A673 (cell line): ENCODE measurements at regions not wholly inside any gene's neighbourhood (a gene's known extent, or its start where the extent isn't known, plus 50 kb on each side); places are given as distances from the start of the nearest gene placed in this dataset.

Source experiments
- BruUV-seq: library from RNA; stranded (reverse); fragments of 400-500 nt; replicated peaks from 2 replicates; lab custom pipeline; 2021; lab: Mats Ljungman, UMichigan
- CTCF ChIA-PET: fragments of 300-600 bp; sonication (Branson Sonifier 250); formaldehyde crosslinking; loops from one replicate; lab custom pipeline; 2022; ENCODE audit warnings: antibody characterized with exemption; lab: Charles Lee
- POLR2A ChIA-PET: fragments of 300-600 bp; sonication (Branson Sonifier 250); formaldehyde crosslinking; loops from one replicate; lab custom pipeline; 2022; ENCODE audit warnings: antibody characterized with exemption; ENCODE audit not compliant: low non-redundant PET; lab: Charles Lee
- DNase-seq: peaks from one replicate; pipeline ENCODE4 v3.0.0-alpha.2; 2015; ENCODE audit warnings: low spot score
- H3K27ac ChIP-seq: fragments of 200-600 bp; sonication (generic); 2 replicates; pipeline ENCODE4 v1.5.1; 2016; ENCODE audit warnings: mixed run types, low read depth, mild to moderate bottlenecking, mixed read lengths, antibody characterized with exemption, low read length; ENCODE audit not compliant: poor library complexity, severe bottlenecking
- H3K27me3 ChIP-seq: fragments of 200-600 bp; sonication (generic); replicated peaks from 2 replicates; pipeline ENCODE4 v1.6.1; 2017; ENCODE audit warnings: mixed run types, low read depth, mild to moderate bottlenecking, mixed read lengths, antibody characterized with exemption, low read length; ENCODE audit not compliant: insufficient read depth, poor library complexity
- H3K36me3 ChIP-seq: fragments of 200-600 bp; sonication (generic); 2 replicates; pipeline ENCODE4 v1.6.1; 2016; ENCODE audit warnings: mixed run types, mild to moderate bottlenecking, mixed read lengths, antibody characterized with exemption, low read length; ENCODE audit not compliant: insufficient read depth, poor library complexity, severe bottlenecking
- H3K4me1 ChIP-seq: fragments of 200-600 bp; sonication (generic); 2 replicates; pipeline ENCODE4 v1.6.1; 2017; ENCODE audit warnings: mixed run types, mild to moderate bottlenecking, mixed read lengths, antibody characterized with exemption, low read length; ENCODE audit not compliant: insufficient read depth, poor library complexity, severe bottlenecking
- H3K4me3 ChIP-seq: fragments of 200-600 bp; sonication (generic); 2 replicates; pipeline ENCODE4 v1.5.1; 2016; ENCODE audit warnings: low read depth, mixed run types, mild to moderate bottlenecking, mixed read lengths, low read length; ENCODE audit not compliant: poor library complexity, severe bottlenecking
- H3K9me3 ChIP-seq: fragments of 200-600 bp; sonication (generic); 2 replicates; pipeline ENCODE4 v1.6.1; 2016; ENCODE audit warnings: mixed run types, low read depth, mild to moderate bottlenecking, mixed read lengths, antibody characterized with exemption, low read length; ENCODE audit not compliant: poor library complexity, severe bottlenecking
- EZH2 ChIP-seq: fragments of 200-600 bp; sonication (generic); IDR thresholded peaks from 2 replicates; pipeline ENCODE4 v1.6.1; 2017; ENCODE audit warnings: borderline replicate concordance, low read depth, mild to moderate bottlenecking, mixed read lengths, antibody characterized with exemption, low read length; ENCODE audit not compliant: poor library complexity, severe bottlenecking
- intact Hi-C: fragments of 100-400 bp; cut with micrococcal nuclease; formaldehyde crosslinking; loops from one replicate; pipeline ENCODE4 v1.10.0; 2022; ENCODE audit not compliant: unreplicated experiment
- TF ChIP-seq, protein P1 (sequence below): fragments of 300-800, 200-600 bp; sonication (generic); conservative IDR thresholded peaks from 2 replicates; pipeline ENCODE4 v1.5.1; 2017; ENCODE audit warnings: low read depth, mild to moderate bottlenecking, antibody characterized with exemption, low read length, moderate library complexity, mixed read lengths

DNA sequence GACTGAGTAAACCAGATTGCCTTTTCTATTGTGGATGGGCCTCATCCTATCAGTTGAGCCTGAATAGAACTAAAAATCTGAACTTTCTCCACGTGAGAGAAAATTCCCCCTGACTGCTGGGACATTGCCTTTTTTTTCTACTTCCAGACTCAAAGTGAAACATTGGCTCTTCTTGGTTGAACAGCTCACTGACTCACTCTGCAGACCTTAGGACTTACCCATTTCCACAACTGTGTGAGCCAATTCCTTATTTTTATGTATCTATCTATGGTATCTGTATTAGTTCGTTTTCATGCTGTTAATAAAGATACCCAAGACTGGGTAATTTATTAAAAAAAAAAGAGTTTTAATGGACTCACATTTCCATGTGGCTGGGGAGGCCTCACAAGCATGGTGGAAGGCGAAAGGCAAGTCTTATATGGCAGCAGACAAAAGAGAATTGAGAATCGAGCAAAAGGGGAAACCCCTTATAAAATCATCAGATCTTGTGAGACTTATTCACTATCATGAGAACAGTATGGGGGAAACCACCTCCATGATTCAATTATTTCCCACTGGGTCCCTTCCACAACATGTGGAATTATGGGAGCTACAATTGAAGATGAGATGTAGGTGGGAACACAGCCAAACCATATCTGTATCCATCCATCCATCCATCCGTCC lies 306.7 kb upstream of the SLC24A2 start:
- Histone ChIP-seq H3K9me3 (no peaks in the 10 kb centered on the region), H3K36me3 (no peaks in the 10 kb centered on the region), H3K27me3 (no peaks in the 10 kb centered on the region), H3K4me1 (no peaks in the 10 kb centered on the region), H3K27ac (no peak overlapping the region), H3K4me3 (no peak overlapping the region)
- TF ChIP-seq EZH2 = no peak
- TF ChIP-seq, protein P1, sequence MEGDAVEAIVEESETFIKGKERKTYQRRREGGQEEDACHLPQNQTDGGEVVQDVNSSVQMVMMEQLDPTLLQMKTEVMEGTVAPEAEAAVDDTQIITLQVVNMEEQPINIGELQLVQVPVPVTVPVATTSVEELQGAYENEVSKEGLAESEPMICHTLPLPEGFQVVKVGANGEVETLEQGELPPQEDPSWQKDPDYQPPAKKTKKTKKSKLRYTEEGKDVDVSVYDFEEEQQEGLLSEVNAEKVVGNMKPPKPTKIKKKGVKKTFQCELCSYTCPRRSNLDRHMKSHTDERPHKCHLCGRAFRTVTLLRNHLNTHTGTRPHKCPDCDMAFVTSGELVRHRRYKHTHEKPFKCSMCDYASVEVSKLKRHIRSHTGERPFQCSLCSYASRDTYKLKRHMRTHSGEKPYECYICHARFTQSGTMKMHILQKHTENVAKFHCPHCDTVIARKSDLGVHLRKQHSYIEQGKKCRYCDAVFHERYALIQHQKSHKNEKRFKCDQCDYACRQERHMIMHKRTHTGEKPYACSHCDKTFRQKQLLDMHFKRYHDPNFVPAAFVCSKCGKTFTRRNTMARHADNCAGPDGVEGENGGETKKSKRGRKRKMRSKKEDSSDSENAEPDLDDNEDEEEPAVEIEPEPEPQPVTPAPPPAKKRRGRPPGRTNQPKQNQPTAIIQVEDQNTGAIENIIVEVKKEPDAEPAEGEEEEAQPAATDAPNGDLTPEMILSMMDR = no peak
- POLR2A ChIA-PET = no interaction called here
- intact Hi-C loops = no loop called here
- no TSS peak for BruUV-seq
- CTCF ChIA-PET = no interaction called here
- no peak for DNase-seq

DNA sequence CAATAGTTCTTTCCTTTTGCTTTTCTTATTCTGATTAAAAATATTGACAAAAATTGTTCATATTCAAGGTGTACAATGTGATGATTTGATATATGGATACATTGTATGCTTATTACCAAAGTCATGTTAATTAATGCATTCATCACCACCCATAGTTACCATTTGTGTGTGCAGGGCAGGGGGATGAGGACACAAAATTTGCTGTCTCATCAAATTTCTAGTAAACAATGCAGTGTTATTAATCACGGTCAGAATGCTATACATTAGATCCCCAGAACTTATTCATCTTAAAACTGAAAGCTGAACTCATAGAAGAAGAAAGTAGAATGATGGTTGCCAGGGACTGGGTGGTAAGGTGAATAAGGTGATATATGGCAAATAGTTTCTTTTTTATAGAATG lies 303.7 kb upstream of the SLC24A2 start:
- Histone ChIP-seq H3K27ac (no peak overlapping the region), H3K4me1 (no peaks in the 10 kb centered on the region), H3K36me3 (no peaks in the 10 kb centered on the region), H3K4me3 (no peak overlapping the region), H3K9me3 (no peaks in the 10 kb centered on the region), H3K27me3 (no peaks in the 10 kb centered on the region)
- intact Hi-C loops = no loop called here
- TF ChIP-seq EZH2 = no peak
- no peak for DNase-seq
- POLR2A ChIA-PET = no interaction called here
- BruUV-seq = no TSS peak
- CTCF ChIA-PET = no interaction called here

DNA sequence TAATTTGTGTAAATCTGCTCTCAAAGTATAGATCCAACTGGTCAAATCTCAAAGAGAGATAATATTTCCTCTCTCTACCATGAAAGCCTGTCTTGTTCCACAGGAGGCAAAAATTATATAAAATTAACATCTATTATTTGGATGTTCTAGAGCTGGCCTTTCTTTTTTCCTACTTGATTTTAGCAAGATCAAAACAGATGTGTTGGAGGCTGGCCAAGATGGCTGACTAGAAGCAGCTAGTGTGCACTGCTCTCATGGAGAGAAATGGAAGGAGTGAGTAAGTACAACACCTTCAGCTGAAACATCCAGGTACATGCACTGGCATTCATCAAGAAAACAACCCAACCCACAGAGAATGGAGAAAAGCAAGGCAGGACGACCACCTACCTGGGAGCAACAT lies 298.6 kb upstream of the SLC24A2 start:
- Histone ChIP-seq H3K36me3 (no peaks in the 10 kb centered on the region), H3K9me3 (no peaks in the 10 kb centered on the region), H3K4me3 (no peak overlapping the region), H3K4me1 (no peaks in the 10 kb centered on the region), H3K27me3 (no peaks in the 10 kb centered on the region), H3K27ac (no peak overlapping the region)
- ChIA-PET CTCF (no interaction called here), POLR2A (no interaction called here)
- DNase-seq = no peak
- TF ChIP-seq EZH2 = no peak
- TF ChIP-seq, protein P1 = no peak
- intact Hi-C loops = no loop called here
- BruUV-seq = no TSS peak

DNA sequence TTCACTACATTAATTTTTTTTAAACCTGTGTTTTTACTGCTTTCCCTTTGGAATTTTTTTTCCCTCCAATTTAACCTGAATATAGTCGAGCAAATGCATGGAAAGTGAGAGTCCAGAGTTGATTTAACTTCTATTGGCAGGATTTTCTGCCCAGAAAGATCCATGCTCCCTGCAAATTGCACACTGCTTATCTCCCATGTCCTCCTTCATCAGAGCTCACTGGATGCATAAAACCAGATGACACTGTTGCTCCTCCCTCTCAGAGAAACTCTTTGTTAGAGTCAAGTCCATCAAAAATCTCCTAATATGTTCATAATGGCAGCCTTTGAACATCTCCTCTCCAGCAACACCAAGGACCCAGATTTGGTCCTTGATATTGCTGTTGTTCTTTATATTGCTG lies 297.0 kb upstream of the SLC24A2 start:
- Histone ChIP-seq H3K27ac (no peak overlapping the region), H3K36me3 (no peaks in the 10 kb centered on the region), H3K27me3 (no peaks in the 10 kb centered on the region), H3K4me1 (no peaks in the 10 kb centered on the region), H3K9me3 (no peaks in the 10 kb centered on the region), H3K4me3 (no peak overlapping the region)
- DNase-seq = no peak
- intact Hi-C loops = no loop called here
- no peak for TF ChIP-seq EZH2
- POLR2A ChIA-PET = no interaction called here
- CTCF ChIA-PET = no interaction called here
- BruUV-seq = no TSS peak
